Kidney capillary endothelial cell (primary cell): ENCODE measurements at regions not wholly inside any gene's neighbourhood (a gene's known extent, or its start where the extent isn't known, plus 50 kb on each side); places are given as distances from the start of the nearest gene placed in this dataset.

Source experiments
- DNase-seq: peaks from one replicate; pipeline ENCODE4 v3.0.0-alpha.2; 2018; ENCODE audit warnings: low spot score

DNA sequence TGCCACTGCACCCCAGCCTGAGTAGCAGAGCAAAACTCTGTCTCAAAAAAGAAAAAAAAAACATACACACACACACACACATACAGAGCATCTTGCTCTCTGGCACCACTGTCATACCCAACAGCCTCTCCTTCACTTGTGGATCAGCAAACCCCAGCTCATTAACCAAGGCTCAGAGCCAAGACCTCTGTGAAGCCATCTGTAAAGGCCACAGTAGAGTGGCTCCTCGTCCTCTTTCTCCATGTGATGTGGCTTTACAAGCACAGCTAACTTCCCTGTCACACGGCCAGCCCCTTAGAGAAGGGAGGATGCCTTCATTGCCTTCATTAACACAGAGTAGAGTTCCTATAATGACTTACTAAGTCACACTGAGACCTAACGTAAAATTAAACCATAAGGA, 62.7 kb upstream of the LSM14A start:
- DNase-seq, result no peak

DNA sequence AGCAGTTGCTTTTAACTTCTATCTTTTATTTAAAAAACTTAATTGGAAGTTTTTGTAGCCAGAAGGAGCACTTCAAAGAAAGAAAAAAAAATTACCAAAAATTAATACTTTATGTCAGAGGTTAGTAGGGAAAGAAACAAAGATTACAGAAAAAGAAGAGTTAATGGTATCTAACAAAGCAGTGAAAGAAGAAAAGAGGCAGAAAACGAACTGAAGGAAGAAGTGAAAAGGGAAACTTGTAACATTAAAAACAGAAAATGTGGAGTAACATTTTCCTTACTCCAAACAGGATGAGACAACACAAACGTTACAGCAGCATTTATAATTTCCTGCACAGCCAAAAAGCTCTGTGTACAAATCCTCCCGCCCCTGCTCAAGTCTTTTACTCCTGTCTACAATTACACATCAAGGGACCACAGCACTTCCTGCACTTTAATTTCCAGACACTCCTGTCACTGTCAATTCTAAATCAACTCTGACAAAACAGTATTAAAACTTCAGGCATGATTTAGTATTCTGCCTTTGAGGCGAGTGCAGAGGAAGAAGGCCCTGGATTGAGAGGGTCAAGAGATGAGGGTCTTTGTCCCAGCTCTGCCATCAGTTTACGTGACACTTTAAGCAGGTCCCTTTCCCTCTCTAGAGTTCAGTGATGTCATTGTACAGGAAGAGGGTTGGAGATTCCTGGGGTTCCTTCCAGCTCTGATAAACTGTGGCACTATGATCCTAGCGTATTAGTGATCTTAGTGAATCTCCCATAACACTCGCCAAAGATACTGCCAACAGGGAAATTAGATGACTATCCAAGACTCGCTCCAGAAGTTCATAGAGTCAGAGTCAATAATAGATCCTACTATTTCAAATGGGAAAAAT, 53.2 kb upstream of the LSM14A start:
- DNase-seq, result no peak

DNA sequence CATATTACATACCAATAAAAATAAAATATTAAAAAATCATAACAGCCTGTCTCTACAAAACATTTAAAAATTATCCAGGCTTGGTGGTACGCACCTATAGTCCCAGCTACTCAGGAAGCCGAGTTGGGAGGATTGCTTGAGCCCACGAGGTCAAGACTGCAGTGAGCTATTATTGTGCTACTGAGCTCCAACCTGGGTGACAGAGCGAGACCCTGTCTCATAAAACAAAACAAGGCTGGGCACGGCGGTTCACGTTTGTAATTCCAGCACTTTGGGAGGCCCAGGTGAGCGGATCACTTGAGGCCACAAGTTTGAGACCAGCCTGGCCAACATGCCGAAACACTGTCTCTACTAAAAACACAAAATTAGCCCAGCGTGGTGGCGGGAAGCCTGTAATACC, 52.2 kb upstream of the LSM14A start:
- DNase-seq, result no peak

DNA sequence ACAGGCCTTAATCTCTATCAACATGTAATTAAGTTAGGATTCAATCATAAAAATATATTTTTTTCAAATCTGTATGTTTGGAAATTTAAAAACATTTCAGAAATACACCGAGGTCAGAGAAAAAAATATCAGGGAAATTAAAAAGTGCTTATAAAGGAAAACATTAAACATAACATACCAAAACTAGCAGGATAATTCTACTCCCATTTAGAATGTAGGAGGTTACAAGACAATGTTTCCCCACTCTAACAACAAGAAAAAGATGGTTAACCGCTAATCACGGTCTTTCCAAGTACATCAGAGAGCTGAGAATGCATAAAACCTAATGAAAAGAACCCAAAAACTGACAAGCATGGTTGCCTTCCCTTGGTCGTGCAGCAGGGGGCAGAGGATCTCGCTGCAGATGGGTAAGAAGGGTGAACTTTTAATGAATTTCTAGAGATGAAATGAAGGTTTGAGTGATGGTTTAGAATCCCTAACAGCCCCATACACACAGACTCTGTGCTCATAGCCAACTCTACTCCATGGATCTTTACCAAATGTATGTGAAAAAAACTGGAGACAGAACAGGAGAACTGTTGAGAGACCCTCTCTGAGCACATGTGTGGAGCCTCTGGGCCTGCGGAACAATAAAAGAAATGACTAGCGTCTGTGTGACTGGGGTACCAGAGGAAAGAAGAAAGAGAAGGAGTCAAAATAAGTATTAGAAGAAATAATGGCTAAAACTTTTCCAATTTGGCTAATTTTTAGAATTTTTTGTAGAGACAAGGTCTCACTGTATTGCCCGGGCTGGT, 51.3 kb upstream of the LSM14A start:
- DNase-seq, result peak; percentile 42
